Kidney capillary endothelial cell (primary cell): ENCODE measurements at regions not wholly inside any gene's neighbourhood (a gene's known extent, or its start where the extent isn't known, plus 50 kb on each side); places are given as distances from the start of the nearest gene placed in this dataset.
"Not testable (repeated sequence)": the region's sequence is repeated elsewhere in the genome, so short reads cannot be mapped to it uniquely, and the experiment has no call there.

Experiments
- DNase-seq: peaks from one replicate; pipeline ENCODE4 v3.0.0-alpha.2; 2018; ENCODE audit warnings: low spot score

- no peak for DNase-seq
Measured at GRCh38 chr6:132198896-132199295, 202.4 kb downstream of the MOXD1 start.

GRCh38 chr6:132198040-132198439 is 203.2 kb downstream of the MOXD1 start:
- DNase-seq: no peak

- DNase-seq: no peak
Measured at GRCh38 chr6:132194529-132194928, 206.7 kb downstream of the MOXD1 start.

GRCh38 chr6:132192631-132193030 is 208.6 kb downstream of the MOXD1 start:
- no peak for DNase-seq

GRCh38 chr6:132190815-132191175 is 210.5 kb downstream of the MOXD1 start:
- no peak for DNase-seq

GRCh38 chr6:132190097-132190814 is 211.0 kb downstream of the MOXD1 start:
- DNase-seq: peak; percentile 8

GRCh38 chr6:132188556-132189264 is 212.6 kb downstream of the MOXD1 start:
- DNase-seq: no peak

GRCh38 chr6:132187816-132188215 is 213.5 kb downstream of the MOXD1 start:
- DNase-seq: no peak

GRCh38 chr6:132184966-132185365 is 216.3 kb downstream of the MOXD1 start:
- not testable (repeated sequence) for DNase-seq

GRCh38 chr6:132179955-132180354 is 221.3 kb downstream of the MOXD1 start:
- no peak for DNase-seq

GRCh38 chr6:132174919-132175318 is 223.7 kb upstream of the CCN2 start:
- DNase-seq: no peak

- no peak for DNase-seq
Measured at GRCh38 chr6:132168961-132169360, 217.8 kb upstream of the CCN2 start.

GRCh38 chr6:132167929-132168892 is 217.0 kb upstream of the CCN2 start:
- DNase-seq: no peak

- no peak for DNase-seq
Measured at GRCh38 chr6:132166526-132167051, 215.4 kb upstream of the CCN2 start.

- DNase-seq: no peak
Measured at GRCh38 chr6:132165677-132166076, 214.5 kb upstream of the CCN2 start.

- DNase-seq: peak; percentile 59
Measured at GRCh38 chr6:132161283-132161682, 210.1 kb upstream of the CCN2 start.

- no peak for DNase-seq
Measured at GRCh38 chr6:132153221-132153898, 202.2 kb upstream of the CCN2 start.

GRCh38 chr6:132147530-132148011 is 196.4 kb upstream of the CCN2 start:
- DNase-seq: no peak

- no peak for DNase-seq
Measured at GRCh38 chr6:132144456-132144855, 193.3 kb upstream of the CCN2 start.

- DNase-seq: no peak
Measured at GRCh38 chr6:132143258-132143657, 192.1 kb upstream of the CCN2 start.

- DNase-seq: no peak
Measured at GRCh38 chr6:132142768-132143167, 191.6 kb upstream of the CCN2 start.

GRCh38 chr6:132142308-132142707 is 191.1 kb upstream of the CCN2 start:
- DNase-seq: no peak
